ENCODE measurements at regions not wholly inside any gene's neighbourhood (a gene's known extent, or its start where the extent isn't known, plus 50 kb on each side); places are given as distances from the start of the nearest gene placed in this dataset.

GRCh38 chr6:71726121-71726520 is 160.2 kb upstream of the RIMS1 start:
- no peak for TF ChIP-seq CTCF (IDR thresholded peaks at IDR 0.05; ENCODE audit: low read length)
- no peak for TF ChIP-seq EZH2 (optimal IDR thresholded peaks at IDR 0.05; ENCODE audit: low read depth, low read length)

Measured in MM.1S (cell line).